Smooth muscle cell (in vitro differentiated cells): ENCODE measurements at regions not wholly inside any gene's neighbourhood (a gene's known extent, or its start where the extent isn't known, plus 50 kb on each side); places are given as distances from the start of the nearest gene placed in this dataset.
"Not testable (repeated sequence)": the region's sequence is repeated elsewhere in the genome, so short reads cannot be mapped to it uniquely, and the experiment has no call there.

Experiments used
- DNase-seq: peaks from one replicate; lab custom pipeline; 2025; ENCODE audit not compliant: unreplicated experiment; lab: John Stamatoyannopoulos, UW
- H2AFZ ChIP-seq: fragments of 200-600 bp; sonication (generic); 2 replicates; pipeline ENCODE4 v1.6.0; 2016; ENCODE audit warnings: antibody characterized with exemption, low read depth, mild to moderate bottlenecking
- H3F3A ChIP-seq: fragments of 200-600 bp; sonication (generic); 2 replicates; pipeline ENCODE4 v1.6.0; 2017; ENCODE audit warnings: antibody characterized with exemption, low read depth
- H3K27ac ChIP-seq: fragments of 200-600 bp; sonication (generic); 2 replicates; pipeline ENCODE4 v1.5.1; 2016; ENCODE audit warnings: low read depth, mild to moderate bottlenecking
- H3K27me3 ChIP-seq: fragments of 200-600 bp; sonication (generic); 2 replicates; pipeline ENCODE4 v1.6.1; 2016; ENCODE audit warnings: low read depth, mild to moderate bottlenecking
- H3K36me3 ChIP-seq: fragments of 200-600 bp; sonication (generic); 2 replicates; pipeline ENCODE4 v1.5.1; 2016; ENCODE audit warnings: low read depth
- H3K4me1 ChIP-seq: fragments of 200-600 bp; sonication (generic); 2 replicates; pipeline ENCODE4 v1.5.1; 2016; ENCODE audit warnings: low read depth
- H3K4me2 ChIP-seq: fragments of 200-600 bp; sonication (generic); 2 replicates; pipeline ENCODE4 v1.6.0; 2016; ENCODE audit warnings: mild to moderate bottlenecking
- H3K4me3 ChIP-seq: fragments of 200-600 bp; sonication (generic); 2 replicates; pipeline ENCODE4 v1.5.1; 2016; ENCODE audit warnings: mild to moderate bottlenecking
- H3K79me2 ChIP-seq: fragments of 200-600 bp; sonication (generic); 2 replicates; pipeline ENCODE4 v1.6.0; 2016; ENCODE audit warnings: low read depth, mild to moderate bottlenecking
- H3K9ac ChIP-seq: fragments of 200-600 bp; sonication (generic); 2 replicates; pipeline ENCODE4 v1.6.0; 2016; ENCODE audit warnings: low read depth
- H3K9me3 ChIP-seq: fragments of 200-600 bp; sonication (generic); replicated peaks from 2 replicates; pipeline ENCODE4 v1.5.1; 2016; ENCODE audit warnings: low read depth
- H4K20me1 ChIP-seq: fragments of 200-600 bp; sonication (generic); 2 replicates; pipeline ENCODE4 v1.6.0; 2016; ENCODE audit warnings: low read depth
- WGBS: methylation state at CpG from one replicate; pipeline ENCODE4 v1.1.7; 2016; ENCODE audit warnings: low lambda C conversion rate; 5-methylcytosine and 5-hydroxymethylcytosine counted together
- TF ChIP-seq, protein P1 (sequence below): fragments of 200-600 bp; sonication (generic); IDR thresholded peaks from 2 replicates; pipeline ENCODE4 v1.5.1; 2017; ENCODE audit warnings: borderline replicate concordance, mild to moderate bottlenecking, antibody characterized with exemption; ENCODE audit not compliant: insufficient read depth, poor library complexity, severe bottlenecking

- no peak for DNase-seq
- 51% methylated on average over 5 of the region's 5 CpGs for WGBS
- no peaks in the 10 kb centered on the region for H3K36me3 ChIP-seq
- TF ChIP-seq, protein P1, sequence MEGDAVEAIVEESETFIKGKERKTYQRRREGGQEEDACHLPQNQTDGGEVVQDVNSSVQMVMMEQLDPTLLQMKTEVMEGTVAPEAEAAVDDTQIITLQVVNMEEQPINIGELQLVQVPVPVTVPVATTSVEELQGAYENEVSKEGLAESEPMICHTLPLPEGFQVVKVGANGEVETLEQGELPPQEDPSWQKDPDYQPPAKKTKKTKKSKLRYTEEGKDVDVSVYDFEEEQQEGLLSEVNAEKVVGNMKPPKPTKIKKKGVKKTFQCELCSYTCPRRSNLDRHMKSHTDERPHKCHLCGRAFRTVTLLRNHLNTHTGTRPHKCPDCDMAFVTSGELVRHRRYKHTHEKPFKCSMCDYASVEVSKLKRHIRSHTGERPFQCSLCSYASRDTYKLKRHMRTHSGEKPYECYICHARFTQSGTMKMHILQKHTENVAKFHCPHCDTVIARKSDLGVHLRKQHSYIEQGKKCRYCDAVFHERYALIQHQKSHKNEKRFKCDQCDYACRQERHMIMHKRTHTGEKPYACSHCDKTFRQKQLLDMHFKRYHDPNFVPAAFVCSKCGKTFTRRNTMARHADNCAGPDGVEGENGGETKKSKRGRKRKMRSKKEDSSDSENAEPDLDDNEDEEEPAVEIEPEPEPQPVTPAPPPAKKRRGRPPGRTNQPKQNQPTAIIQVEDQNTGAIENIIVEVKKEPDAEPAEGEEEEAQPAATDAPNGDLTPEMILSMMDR, result no peak
- no peaks in the 10 kb centered on the region for H3K9me3 ChIP-seq
- H3K27ac ChIP-seq, result no peak overlapping the region
- H3K4me1 ChIP-seq, result no peaks in the 10 kb centered on the region
- peak overlapping the region; percentile 24 for H3K4me2 ChIP-seq
- H3K79me2 ChIP-seq, result no peaks in the 10 kb centered on the region
- peak overlapping the region; percentile 7 for H3K4me3 ChIP-seq
- no peaks in the 10 kb centered on the region for H4K20me1 ChIP-seq
- no peak overlapping the region for H3K9ac ChIP-seq
- peak overlapping the region; percentile 19 for H2AFZ ChIP-seq
- H3K27me3 ChIP-seq, result no peaks in the 10 kb centered on the region
- H3F3A ChIP-seq, result no peaks in the 10 kb centered on the region
These were observed 891.9 kb upstream of the MBL2 start for GRCh38 chr10:53664282-53665019.

DNA sequence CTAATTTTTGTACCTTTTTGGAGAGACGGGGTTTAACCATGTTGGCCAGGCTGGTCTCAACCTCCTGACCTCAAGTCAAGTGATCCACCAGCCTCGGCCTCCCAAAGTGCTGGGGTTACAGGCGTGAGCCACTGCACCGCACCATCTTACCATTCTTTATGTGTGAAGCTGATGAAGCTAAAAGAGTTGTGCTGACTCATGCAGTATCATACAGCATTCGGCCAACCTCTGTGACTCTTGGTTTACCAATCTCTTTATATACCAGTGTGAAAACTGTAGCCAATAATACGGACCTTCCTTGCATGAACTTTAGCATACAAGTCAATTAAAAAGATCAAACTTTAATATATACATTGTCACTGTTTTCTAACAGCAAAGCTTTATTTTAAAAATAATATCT lies 878.2 kb upstream of the MBL2 start:
- Histone ChIP-seq H3F3A (no peaks in the 10 kb centered on the region), H3K4me2 (no peak overlapping the region), H3K9me3 (no peaks in the 10 kb centered on the region), H3K4me1 (no peaks in the 10 kb centered on the region), H4K20me1 (no peaks in the 10 kb centered on the region), H3K79me2 (no peaks in the 10 kb centered on the region), H3K4me3 (no peak overlapping the region), H3K27me3 (no peaks in the 10 kb centered on the region), H3K9ac (no peak overlapping the region), H3K27ac (no peak overlapping the region), H3K36me3 (no peaks in the 10 kb centered on the region), H2AFZ (no peak overlapping the region)
- TF ChIP-seq, protein P1, result no peak
- no peak for DNase-seq
- 94% methylated on average over 6 of the region's 6 CpGs for WGBS

GRCh38 chr10:53647221-53647620 lies 874.6 kb upstream of the MBL2 start:
- not testable (repeated sequence) for H3K27me3 ChIP-seq, DNase-seq, H3K4me3 ChIP-seq, H3K9me3 ChIP-seq, H3K27ac ChIP-seq, H4K20me1 ChIP-seq, H3K79me2 ChIP-seq, H2AFZ ChIP-seq, H3K4me1 ChIP-seq, H3K9ac ChIP-seq, H3K36me3 ChIP-seq, H3K4me2 ChIP-seq, H3F3A ChIP-seq
- 59% methylated on average over 8 of the region's 8 CpGs for WGBS

- no peak overlapping the region for H3K4me3 ChIP-seq
- TF ChIP-seq, protein P1, result no peak
- no peak overlapping the region for H3K9ac ChIP-seq
- H3K36me3 ChIP-seq, result no peaks in the 10 kb centered on the region
- H3K9me3 ChIP-seq, result peaks cover 12% of the 10 kb centered on the region
- H3K79me2 ChIP-seq, result no peaks in the 10 kb centered on the region
- WGBS, result 92% methylated on average over 8 of the region's 8 CpGs
- H3K27ac ChIP-seq, result no peak overlapping the region
- H3F3A ChIP-seq, result no peaks in the 10 kb centered on the region
- no peaks in the 10 kb centered on the region for H3K4me1 ChIP-seq
- no peak for DNase-seq
- no peaks in the 10 kb centered on the region for H4K20me1 ChIP-seq
- H3K4me2 ChIP-seq, result no peak overlapping the region
- peak overlapping the region; percentile 5 for H2AFZ ChIP-seq
- no peaks in the 10 kb centered on the region for H3K27me3 ChIP-seq
These were observed 873.9 kb upstream of the MBL2 start for GRCh38 chr10:53646525-53646924.
